Ishikawa (cell line): ENCODE measurements at regions not wholly inside any gene's neighbourhood (a gene's known extent, or its start where the extent isn't known, plus 50 kb on each side); places are given as distances from the start of the nearest gene placed in this dataset.

ENCODE experiments used
- CEBPB ChIP-seq: IDR thresholded peaks from 2 replicates; pipeline ENCODE4 v1.6.1; 2012
- CREB1 ChIP-seq: IDR thresholded peaks from 2 replicates; pipeline ENCODE4 v1.6.1; 2012; ENCODE audit warnings: low read depth
- EGR1 ChIP-seq: IDR thresholded peaks from 2 replicates; pipeline ENCODE4 v1.6.1; 2012
- EP300 ChIP-seq: IDR thresholded peaks from 2 replicates; pipeline ENCODE4 v1.6.1; 2012; ENCODE audit warnings: borderline replicate concordance
- FOXM1 ChIP-seq: IDR thresholded peaks from 2 replicates; pipeline ENCODE4 v1.6.1; 2012; ENCODE audit warnings: low read depth, borderline replicate concordance
- NFIC ChIP-seq: IDR thresholded peaks from 2 replicates; pipeline ENCODE4 v1.6.1; 2012
- RAD21 ChIP-seq: IDR thresholded peaks from 2 replicates; pipeline ENCODE4 v1.6.1; 2012; ENCODE audit warnings: low read depth
- TAF1 ChIP-seq: IDR thresholded peaks from 2 replicates; pipeline ENCODE4 v1.6.1; 2012; ENCODE audit warnings: low read depth, mild to moderate bottlenecking
- TCF12 ChIP-seq: IDR thresholded peaks from 2 replicates; pipeline ENCODE4 v1.6.1; 2012; ENCODE audit warnings: low read depth
- TEAD4 ChIP-seq: IDR thresholded peaks from 2 replicates; pipeline ENCODE4 v1.6.1; 2012
- YY1 ChIP-seq: IDR thresholded peaks from 2 replicates; pipeline ENCODE4 v1.6.1; 2012; ENCODE audit warnings: low read depth
- ZBTB7A ChIP-seq: IDR thresholded peaks from 2 replicates; pipeline ENCODE4 v1.6.1; 2012; ENCODE audit warnings: low read depth
- TF ChIP-seq, protein P1 (sequence below): IDR thresholded peaks from 2 replicates; pipeline ENCODE4 v1.6.1; 2012; ENCODE audit warnings: low read depth, mild to moderate bottlenecking
- TF ChIP-seq, protein P2 (sequence below): IDR thresholded peaks from 2 replicates; pipeline ENCODE4 v1.6.1; 2012
- TF ChIP-seq, protein P3 (sequence below): IDR thresholded peaks from 2 replicates; pipeline ENCODE4 v1.6.1; 2012

DNA sequence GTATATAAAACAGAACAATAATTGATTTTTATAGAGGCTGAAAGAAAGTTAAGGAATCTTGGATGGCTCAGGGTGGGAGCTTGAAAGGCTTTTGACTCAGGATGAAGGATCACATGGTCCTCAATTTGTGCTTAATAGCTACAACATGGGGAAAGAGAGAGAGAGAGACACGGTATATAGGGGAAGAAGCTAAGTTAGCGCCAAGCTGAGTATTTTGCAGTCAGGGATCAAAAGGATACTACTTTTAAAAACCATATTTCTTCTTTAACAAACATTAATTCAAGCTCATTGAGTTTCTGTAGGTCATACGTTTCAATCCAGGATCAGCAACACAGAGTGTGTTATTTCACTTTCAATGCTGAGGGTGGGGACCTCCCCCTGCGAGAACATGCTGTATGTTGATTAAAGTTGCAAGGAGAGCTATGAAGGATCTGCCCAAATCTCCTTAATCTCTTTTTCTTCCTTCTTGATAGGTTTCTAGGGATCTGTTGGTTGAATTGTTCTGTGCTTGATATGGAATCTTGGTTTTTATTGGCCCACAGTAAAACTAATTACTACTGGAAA, 133.1 kb upstream of the NUDT4 start:
- TF ChIP-seq, protein P1, sequence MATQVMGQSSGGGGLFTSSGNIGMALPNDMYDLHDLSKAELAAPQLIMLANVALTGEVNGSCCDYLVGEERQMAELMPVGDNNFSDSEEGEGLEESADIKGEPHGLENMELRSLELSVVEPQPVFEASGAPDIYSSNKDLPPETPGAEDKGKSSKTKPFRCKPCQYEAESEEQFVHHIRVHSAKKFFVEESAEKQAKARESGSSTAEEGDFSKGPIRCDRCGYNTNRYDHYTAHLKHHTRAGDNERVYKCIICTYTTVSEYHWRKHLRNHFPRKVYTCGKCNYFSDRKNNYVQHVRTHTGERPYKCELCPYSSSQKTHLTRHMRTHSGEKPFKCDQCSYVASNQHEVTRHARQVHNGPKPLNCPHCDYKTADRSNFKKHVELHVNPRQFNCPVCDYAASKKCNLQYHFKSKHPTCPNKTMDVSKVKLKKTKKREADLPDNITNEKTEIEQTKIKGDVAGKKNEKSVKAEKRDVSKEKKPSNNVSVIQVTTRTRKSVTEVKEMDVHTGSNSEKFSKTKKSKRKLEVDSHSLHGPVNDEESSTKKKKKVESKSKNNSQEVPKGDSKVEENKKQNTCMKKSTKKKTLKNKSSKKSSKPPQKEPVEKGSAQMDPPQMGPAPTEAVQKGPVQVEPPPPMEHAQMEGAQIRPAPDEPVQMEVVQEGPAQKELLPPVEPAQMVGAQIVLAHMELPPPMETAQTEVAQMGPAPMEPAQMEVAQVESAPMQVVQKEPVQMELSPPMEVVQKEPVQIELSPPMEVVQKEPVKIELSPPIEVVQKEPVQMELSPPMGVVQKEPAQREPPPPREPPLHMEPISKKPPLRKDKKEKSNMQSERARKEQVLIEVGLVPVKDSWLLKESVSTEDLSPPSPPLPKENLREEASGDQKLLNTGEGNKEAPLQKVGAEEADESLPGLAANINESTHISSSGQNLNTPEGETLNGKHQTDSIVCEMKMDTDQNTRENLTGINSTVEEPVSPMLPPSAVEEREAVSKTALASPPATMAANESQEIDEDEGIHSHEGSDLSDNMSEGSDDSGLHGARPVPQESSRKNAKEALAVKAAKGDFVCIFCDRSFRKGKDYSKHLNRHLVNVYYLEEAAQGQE: no peak
- TF ChIP-seq TCF12 (no peak), ZBTB7A (no peak), EGR1 (no peak), YY1 (no peak), TEAD4 (no peak), NFIC (no peak), TAF1 (no peak), FOXM1 (no peak)
- TF ChIP-seq, protein P2, sequence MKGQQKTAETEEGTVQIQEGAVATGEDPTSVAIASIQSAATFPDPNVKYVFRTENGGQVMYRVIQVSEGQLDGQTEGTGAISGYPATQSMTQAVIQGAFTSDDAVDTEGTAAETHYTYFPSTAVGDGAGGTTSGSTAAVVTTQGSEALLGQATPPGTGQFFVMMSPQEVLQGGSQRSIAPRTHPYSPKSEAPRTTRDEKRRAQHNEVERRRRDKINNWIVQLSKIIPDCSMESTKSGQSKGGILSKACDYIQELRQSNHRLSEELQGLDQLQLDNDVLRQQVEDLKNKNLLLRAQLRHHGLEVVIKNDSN: no peak

DNA sequence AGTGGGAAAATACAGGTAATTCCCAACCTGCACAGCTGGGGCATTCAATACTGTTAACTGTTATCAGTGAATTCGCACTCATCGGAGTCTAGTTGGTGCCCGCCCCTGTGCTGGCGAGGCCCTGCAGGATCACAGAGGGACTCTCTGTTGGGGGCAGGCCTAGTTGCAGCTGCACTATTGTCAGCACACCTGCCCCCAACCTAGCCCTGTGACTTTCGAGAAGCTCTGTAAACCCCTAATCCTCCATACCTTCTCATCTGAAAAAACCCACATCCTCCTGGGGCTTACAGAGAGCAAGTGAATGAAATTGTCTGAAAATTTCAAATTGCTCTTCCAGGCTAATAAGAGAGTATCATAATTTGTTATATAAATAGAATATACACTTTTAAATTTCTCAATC, 132.2 kb upstream of the NUDT4 start:
- TF ChIP-seq ZBTB7A (no peak), TAF1 (no peak), FOXM1 (no peak), TCF12 (no peak), YY1 (no peak), CEBPB (no peak), EGR1 (no peak), TEAD4 (no peak), CREB1 (no peak), EP300 (no peak), RAD21 (no peak), NFIC (no peak)
- TF ChIP-seq, protein P3, sequence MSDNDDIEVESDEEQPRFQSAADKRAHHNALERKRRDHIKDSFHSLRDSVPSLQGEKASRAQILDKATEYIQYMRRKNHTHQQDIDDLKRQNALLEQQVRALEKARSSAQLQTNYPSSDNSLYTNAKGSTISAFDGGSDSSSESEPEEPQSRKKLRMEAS: no peak
- TF ChIP-seq, protein P1: no peak
- TF ChIP-seq, protein P2: no peak

DNA sequence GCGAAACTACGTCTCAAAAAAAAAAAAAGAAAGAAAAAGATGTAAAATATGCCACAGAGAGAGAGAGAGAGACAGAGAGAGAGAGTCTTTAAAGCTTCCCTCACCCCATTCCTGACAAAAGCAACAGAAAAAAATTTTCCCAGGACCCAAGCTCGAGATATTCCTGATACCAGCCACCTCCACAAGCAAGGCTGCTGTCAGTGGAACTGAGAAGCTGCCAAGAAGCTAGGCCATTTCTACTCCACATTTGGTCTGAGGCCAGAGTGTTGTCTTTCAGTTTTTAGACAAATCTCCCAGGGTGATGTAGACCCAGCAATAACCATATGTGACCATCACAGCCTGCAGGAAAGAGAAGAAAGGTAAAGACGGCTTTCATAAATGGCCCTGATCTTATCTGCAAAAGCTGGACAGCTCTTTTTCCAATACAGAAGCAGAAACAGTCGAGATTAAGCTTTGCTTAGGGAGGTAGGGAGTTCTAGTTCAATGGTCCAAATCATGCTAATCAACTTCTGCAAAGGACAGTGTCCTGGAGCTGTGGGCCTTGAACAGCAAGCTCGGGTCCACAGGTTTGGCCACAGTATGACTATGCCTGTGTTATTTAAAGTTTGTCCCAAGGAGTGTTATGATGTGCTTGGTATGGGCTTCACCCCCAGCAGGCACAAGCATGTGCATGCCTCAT, 130.3 kb upstream of the NUDT4 start:
- TF ChIP-seq, protein P1: peak; percentile 46; the same call in 1 of the 2 replicates
- TF ChIP-seq CREB1 (no peak), NFIC (no peak), ZBTB7A (no peak)

DNA sequence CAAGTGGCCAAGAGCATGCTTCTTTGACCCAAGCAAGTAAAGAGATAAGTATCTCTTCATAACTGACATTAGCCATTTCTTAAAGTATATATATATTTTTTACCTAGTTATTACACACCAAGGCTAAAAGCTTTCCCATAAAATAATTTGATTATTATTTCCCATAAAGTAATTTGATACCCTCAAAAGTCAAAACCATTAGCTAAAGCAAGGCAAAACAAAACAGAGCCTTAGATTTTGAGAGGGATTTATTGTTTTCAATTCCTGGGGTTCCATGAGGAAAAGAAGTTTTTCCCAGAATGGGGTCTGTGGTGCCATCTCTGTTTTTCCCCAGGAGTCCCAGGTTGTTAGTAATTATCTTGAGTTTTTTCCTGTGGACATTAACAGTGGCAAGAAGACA, 125.5 kb upstream of the NUDT4 start:
- TF ChIP-seq ZBTB7A (no peak), CREB1 (no peak), NFIC (no peak), EGR1 (no peak), TAF1 (no peak), FOXM1 (no peak), CEBPB (no peak), TEAD4 (no peak), TCF12 (no peak), YY1 (no peak), EP300 (no peak)
- TF ChIP-seq, protein P2: no peak
- TF ChIP-seq, protein P1: no peak
